GM23248 (cell line): ENCODE measurements at regions not wholly inside any gene's neighbourhood (a gene's known extent, or its start where the extent isn't known, plus 50 kb on each side); places are given as distances from the start of the nearest gene placed in this dataset.

Experiments used
- EZH2 ChIP-seq: fragments of 200-600 bp; sonication (generic); IDR thresholded peaks from 2 replicates; pipeline ENCODE4 v1.6.1; 2018; ENCODE audit warnings: antibody characterized with exemption, mild to moderate bottlenecking; ENCODE audit not compliant: insufficient read depth, poor library complexity, severe bottlenecking
- EZH2phosphoT487 ChIP-seq: fragments of 200-600 bp; sonication (generic); IDR thresholded peaks from 2 replicates; pipeline ENCODE4 v1.6.1; 2018; ENCODE audit warnings: antibody characterized with exemption, moderate library complexity, mild to moderate bottlenecking, low read depth; ENCODE audit not compliant: insufficient read depth

- TF ChIP-seq EZH2 (no peak), EZH2phosphoT487 (no peak)
These were observed 66.2 kb upstream of the CDK13 start for GRCh38 chr7:39883812-39884390.
